ENCODE measurements at regions not wholly inside any gene's neighbourhood (a gene's known extent, or its start where the extent isn't known, plus 50 kb on each side); places are given as distances from the start of the nearest gene placed in this dataset.

GRCh38 chr7:46678421-46678820 is 757.3 kb upstream of the IGFBP3 start:
- DNase-seq (ENCODE audit: low read depth in 2 of 2): no peak
- no peak overlapping the region for H3K4me3 ChIP-seq (replicated peaks in 1 of 2; ENCODE audit: low read depth in 2 of 2, low read length in 2 of 2)
- TF ChIP-seq CTCF (IDR thresholded peaks at IDR 0.05; ENCODE audit: low read depth, low read length): no peak

GRCh38 chr7:46675456-46675855 is 754.4 kb upstream of the IGFBP3 start:
- no peak overlapping the region for H3K4me3 ChIP-seq (replicated peaks in 1 of 2; ENCODE audit: low read depth in 2 of 2, low read length in 2 of 2)
- no peak for TF ChIP-seq CTCF (IDR thresholded peaks at IDR 0.05; ENCODE audit: low read depth, low read length)
- DNase-seq (ENCODE audit: low read depth in 2 of 2): no peak

- DNase-seq (ENCODE audit: low read depth in 2 of 2): no peak
- H3K4me3 ChIP-seq (replicated peaks in 1 of 2; ENCODE audit: low read depth in 2 of 2, low read length in 2 of 2): no peak overlapping the region
- TF ChIP-seq CTCF (IDR thresholded peaks at IDR 0.05; ENCODE audit: low read depth, low read length): no peak
These were observed 751.8 kb upstream of the IGFBP3 start for GRCh38 chr7:46672861-46673260.

GRCh38 chr7:46671108-46671769 is 750.2 kb upstream of the IGFBP3 start:
- TF ChIP-seq CTCF (IDR thresholded peaks at IDR 0.05; ENCODE audit: low read depth, low read length): no peak
- no peak overlapping the region for H3K4me3 ChIP-seq (replicated peaks in 1 of 2; ENCODE audit: low read depth in 2 of 2, low read length in 2 of 2)
- no peak for DNase-seq (ENCODE audit: low read depth in 2 of 2)

DNA sequence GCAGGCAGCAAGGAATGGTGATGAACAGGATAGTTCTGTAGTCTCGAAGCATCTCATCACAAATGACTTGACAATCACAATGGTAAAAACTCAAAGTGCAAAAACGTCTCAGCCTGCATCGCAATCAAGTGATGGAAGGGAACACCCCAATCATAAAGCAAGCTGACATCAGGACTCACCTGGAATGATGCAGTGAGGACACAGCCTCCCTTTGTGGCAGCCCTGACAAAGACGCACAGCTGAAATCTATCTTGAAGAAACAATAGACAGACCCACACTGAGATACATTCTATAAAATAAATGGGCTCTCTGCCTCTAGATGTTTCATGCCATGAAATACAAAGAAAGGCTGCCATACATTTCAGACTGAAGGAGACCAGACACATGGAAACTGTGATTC is 748.0 kb upstream of the IGFBP3 start:
- DNase-seq (ENCODE audit: low read depth in 2 of 2): no peak
- no peak for TF ChIP-seq CTCF (IDR thresholded peaks at IDR 0.05; ENCODE audit: low read depth, low read length)
- no peak overlapping the region for H3K4me3 ChIP-seq (replicated peaks in 1 of 2; ENCODE audit: low read depth in 2 of 2, low read length in 2 of 2)

DNA sequence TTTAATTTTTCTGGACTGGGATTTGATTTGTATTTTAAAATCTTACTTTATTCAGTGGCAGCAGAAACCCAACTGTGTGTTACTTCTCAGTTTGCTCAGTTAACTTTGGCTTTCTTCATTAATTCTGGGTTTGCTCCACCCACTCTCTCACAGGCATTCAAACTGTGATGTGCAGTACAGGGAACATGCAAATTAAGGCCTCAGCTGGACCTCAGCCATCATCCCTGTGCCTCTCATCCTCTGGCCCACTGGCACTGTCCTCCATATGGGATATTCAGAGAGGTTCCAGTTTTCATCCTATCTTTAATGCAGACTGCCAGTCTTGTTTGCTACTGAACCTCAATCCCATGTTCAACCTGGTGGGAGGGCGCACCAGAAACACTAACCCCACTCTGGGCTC is 743.4 kb upstream of the IGFBP3 start:
- no peak for DNase-seq (ENCODE audit: low read depth in 2 of 2)
- TF ChIP-seq CTCF (IDR thresholded peaks at IDR 0.05; ENCODE audit: low read depth, low read length): no peak
- H3K4me3 ChIP-seq (replicated peaks in 1 of 2; ENCODE audit: low read depth in 2 of 2, low read length in 2 of 2): no peak overlapping the region

DNA sequence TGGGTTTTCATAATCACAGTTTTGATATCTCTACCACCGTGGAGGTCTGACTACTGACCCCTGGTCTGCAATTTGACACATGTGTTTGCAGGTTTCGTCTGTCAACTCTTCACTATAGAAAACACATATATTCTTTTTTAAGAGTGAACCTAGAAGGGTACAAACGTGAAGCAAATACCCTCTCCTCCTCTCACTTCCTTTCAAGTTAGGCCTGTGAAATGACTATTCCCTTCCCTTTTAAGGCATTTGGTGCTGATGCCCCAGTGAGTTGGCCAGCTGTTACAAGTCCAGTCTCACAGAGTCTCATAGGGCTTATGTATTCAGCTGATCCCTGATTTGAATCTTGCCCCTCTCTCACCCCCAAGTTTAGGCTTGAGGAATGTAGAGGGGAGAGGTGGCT is 742.0 kb upstream of the IGFBP3 start:
- no peak for TF ChIP-seq CTCF (IDR thresholded peaks at IDR 0.05; ENCODE audit: low read depth, low read length)
- no peak overlapping the region for H3K4me3 ChIP-seq (replicated peaks in 1 of 2; ENCODE audit: low read depth in 2 of 2, low read length in 2 of 2)
- DNase-seq (ENCODE audit: low read depth in 2 of 2): no peak
